HG02884 (cell line): ENCODE measurements at regions not wholly inside any gene's neighbourhood (a gene's known extent, or its start where the extent isn't known, plus 50 kb on each side); places are given as distances from the start of the nearest gene placed in this dataset.

ENCODE experiments used
- ATAC-seq: cut with Tn5 transposase; IDR thresholded peaks from one replicate; pipeline ENCODE4 v1.9.1; 2021; ENCODE audit warnings: mild to moderate bottlenecking, moderate library complexity; ENCODE audit not compliant: unreplicated experiment

DNA sequence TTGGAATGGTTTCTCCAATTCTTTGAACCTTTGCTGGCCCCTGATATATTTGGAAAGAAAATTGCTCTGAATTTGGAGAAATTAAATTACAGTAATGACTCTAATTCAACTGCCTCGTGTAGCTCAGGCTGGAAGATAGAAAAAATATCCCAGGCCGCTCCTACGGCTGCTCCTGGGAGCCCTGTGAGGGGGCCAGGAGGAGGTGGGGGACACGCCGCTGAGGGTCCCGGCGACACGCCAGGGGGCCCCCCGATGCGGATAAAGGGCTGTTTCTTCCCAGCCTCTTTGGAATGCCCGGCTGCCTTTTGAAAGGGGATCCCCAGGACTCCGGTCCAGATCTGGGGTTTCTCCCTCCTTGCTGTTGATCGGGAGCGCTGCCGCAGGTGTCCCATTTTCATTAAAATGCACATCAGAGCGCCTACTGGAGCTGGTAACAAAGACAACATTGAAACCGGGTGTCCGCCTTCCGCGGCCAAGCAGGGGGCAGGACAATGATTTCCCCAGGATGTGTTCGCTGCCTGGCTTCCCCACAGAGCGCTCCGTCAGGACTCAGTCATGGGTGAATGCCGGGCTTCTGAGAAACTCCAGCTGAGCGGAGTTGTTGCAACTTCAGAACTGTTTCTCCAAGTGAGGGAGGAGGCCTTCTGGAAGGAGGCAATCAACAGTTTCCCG is 200.1 kb upstream of the KBTBD8 start:
- ATAC-seq: no peak

- no peak for ATAC-seq
Observed at GRCh38 chr3:66800941-66801545, 197.1 kb upstream of the KBTBD8 start.

DNA sequence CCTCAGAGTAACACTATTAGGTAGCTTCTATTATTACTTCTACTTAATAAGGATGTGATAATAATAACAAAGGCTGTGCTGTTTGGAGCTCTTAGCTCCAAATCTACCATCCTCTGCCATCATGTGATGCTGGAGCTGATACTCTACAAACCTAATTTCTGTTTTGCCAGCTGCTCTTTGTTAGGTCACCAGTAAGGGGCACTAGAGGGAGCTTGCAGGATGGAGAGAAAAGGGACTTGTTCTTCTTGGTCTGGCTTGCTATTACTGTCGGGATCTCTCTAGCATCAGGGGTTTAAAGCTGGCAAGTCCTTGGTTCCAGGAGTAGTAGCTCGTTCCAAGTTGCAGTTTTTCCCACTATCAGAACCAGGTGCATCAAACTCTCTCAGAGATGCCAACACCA is 194.9 kb upstream of the KBTBD8 start:
- ATAC-seq: no peak

GRCh38 chr3:66803721-66804695 is 194.1 kb upstream of the KBTBD8 start:
- no peak for ATAC-seq

- ATAC-seq: no peak
Observed at GRCh38 chr3:66808891-66809594, 189.1 kb upstream of the KBTBD8 start.

DNA sequence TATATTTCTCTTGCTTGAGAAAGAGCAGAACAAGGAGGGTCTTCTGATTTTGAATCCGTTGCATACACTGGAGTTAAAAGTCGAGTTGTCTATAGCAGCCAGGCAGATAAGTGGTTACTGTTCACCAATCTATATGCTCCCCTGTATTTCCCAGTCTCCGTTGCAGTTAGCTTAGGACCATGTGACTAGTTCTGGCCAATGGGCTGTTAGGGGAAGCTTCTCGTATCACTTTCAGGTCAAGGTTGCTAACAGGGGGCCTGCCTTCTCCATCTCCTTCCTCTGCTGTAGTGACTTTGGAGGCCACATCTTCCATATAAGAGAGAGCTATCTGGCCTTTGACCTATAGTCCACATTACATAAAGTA is 188.5 kb upstream of the KBTBD8 start:
- no peak for ATAC-seq

DNA sequence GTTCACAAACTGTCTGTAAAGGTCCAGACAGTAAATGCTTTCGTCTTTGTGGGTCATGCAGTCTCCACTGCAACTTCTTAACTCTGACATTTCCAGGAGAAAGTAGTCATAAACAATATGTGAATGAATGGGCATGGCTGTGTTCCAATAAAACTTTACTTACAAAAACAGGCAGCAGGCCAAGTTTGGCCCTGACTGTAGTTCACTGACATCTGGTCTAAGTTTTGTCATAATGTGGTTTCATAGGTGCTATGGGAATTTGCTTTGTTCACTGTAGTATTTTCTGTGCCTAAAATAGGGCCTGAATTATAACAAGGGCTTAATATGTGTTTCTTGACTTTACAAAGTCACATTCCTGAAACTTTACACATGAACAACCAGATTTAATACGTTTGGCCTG is 186.0 kb upstream of the KBTBD8 start:
- no peak for ATAC-seq

- no peak for ATAC-seq
Observed at GRCh38 chr3:66812741-66813140, 185.4 kb upstream of the KBTBD8 start.

DNA sequence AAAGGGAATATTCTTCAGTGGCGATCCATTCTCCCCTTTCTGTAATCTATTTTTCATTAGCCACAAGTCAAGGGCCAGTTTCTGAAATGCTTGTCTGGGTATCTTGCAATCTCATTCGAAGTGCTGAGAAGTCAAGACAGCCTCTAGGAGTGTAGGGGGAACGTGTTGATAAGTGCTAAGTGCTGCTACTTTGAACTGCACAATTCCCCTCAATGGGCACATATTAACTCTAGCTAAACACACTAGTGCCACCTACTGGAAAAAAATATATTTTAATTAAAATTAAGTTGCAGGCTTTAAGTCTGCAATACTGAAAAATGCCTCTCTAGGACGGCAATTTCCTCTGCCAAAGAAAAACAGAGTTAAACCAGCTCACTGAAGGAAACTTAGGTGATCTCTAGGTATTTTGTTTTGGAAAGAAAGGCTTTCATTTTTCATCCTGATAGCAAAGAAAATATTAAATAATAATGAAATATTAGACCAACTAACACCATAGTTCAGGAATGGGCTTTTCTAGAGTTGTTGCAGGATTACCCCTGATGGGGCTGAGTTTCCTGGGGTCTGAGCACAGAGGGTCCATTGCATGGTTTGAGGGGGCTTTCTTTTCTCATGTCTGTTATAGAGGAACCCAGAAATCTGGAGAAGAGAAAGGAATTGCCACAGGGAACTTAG is 181.9 kb upstream of the KBTBD8 start:
- peak; percentile 57 for ATAC-seq

- ATAC-seq: no peak
Observed at GRCh38 chr3:66817951-66818557, 180.1 kb upstream of the KBTBD8 start.

DNA sequence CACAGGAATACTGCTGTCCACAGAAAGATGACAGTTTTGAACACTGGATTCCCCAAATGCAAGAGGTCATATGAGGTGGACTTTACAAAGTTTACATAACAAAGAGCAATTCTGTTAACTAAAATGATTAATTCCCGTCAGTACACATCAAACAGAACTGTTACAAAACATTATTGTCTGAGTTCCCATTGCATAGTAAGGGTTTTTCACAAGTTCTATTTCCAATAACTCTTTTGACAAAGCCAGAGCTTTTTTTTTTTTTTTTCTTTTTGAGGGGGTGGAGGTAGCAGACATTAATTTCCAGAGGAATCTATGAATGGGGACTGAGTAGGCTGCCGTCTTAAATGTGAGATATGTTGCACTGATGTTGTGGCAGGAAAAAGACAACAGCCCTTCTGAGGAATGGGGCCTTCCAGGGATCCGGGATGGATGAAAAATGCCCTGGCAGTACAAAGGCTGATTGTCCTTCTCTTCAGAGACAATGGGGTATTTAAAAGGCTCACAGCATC is 178.1 kb upstream of the KBTBD8 start:
- no peak for ATAC-seq

DNA sequence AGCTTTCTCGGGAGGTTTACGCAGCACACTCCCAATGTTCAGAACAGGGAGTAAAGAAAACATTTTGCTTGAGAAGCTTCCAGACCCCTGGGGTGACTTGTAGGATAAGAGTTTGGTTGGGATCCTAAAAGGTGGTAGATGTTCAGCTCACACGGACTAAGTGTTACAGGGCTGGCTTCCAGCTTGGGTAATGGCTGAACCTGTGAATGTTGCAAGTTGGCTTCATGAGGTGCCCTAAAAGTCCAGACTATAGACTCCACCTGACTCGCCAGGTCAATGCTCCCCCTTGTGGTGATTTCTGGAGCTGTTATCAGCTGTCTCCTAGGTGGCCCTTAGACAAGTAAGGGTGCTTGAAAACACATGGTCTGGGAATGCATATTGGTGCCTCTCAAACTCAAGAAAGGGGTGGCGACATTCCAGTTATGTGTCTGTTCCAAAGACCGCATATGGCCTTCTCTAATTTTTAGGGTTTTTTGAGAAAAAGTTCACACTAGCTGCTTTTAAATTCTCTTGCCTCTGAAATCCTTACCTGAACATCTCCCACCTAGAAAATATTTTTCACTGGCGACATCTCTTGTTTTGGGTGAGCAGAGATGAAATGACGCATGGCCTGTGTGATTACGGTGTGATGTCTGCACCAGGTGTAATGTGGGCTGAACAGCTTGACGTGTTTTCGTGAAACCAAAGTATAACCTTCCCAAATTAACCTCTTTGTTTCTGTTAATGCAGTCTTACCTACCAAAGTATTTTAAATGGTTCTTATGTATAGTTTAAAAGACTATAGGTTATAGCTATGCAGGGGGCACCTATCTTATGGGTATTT is 175.7 kb upstream of the KBTBD8 start:
- ATAC-seq: peak; percentile 95

DNA sequence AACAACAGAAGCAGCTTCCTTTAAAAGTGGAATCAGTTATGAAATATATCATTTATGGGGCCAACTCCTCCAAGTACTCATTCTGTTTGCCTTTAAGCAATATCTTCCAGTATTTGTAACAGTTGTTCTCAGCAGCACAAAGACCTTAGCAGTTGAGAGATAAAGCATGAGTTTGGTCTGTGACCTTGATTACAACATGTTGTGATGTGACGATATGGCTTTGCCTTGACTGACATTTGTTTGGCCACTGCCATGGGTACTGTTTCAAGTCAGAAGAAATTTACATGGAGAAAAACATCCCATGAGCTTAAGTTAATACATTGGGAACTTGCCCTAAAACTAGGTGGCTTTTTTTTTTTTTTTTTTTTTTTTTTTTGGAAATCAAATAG is 175.1 kb upstream of the KBTBD8 start:
- ATAC-seq: no peak

DNA sequence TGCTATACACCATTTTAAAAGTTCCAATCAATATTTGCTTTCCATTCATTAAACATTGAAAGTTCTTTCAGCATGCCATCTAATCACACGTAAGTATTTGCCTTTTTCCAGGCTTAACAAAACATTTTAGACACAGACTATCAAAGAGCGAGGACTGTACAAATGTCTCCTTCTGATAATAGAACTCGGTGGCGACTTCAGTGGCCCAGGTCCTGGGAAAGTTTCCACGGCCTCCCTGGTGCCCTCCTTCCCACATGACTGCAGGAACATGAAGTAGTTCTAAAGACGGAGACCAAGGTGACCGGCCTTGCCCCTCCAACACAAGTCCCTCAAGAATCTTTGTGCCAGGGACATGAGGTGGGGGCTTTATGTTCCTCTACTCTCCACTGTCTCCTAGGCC is 174.6 kb upstream of the KBTBD8 start:
- ATAC-seq: no peak

DNA sequence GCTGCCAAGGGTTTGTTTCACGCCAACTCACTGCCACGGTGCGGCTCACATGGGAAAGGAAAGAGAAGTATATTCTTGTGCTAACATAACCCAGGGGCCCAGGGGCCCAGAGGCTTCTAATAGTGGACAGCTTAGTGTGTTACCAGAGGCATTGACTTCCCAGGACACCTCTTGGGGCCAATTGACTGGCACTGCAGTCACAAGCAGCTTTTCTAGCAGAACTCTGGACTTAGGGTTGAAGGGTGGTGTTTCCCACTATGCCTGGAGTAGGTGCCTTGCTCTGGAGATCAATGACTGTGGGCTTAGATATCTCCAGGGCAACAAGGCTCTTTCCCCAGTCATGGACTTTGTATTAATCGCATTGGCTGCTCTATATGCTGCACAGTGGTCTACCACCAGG is 172.7 kb upstream of the KBTBD8 start:
- ATAC-seq: no peak

- no peak for ATAC-seq
Observed at GRCh38 chr3:66827726-66828125, 170.4 kb upstream of the KBTBD8 start.

GRCh38 chr3:66828303-66828702 is 169.8 kb upstream of the KBTBD8 start:
- no peak for ATAC-seq

GRCh38 chr3:66830301-66830700 is 167.8 kb upstream of the KBTBD8 start:
- ATAC-seq: no peak

GRCh38 chr3:66831931-66832330 is 166.2 kb upstream of the KBTBD8 start:
- ATAC-seq: no peak
